NCI-H1417 (cell line): ENCODE measurements at regions not wholly inside any gene's neighbourhood (a gene's known extent, or its start where the extent isn't known, plus 50 kb on each side); places are given as distances from the start of the nearest gene placed in this dataset.

Source experiments
- DNase-seq, 3 experiments: peaks; one replicate each; lab custom pipeline; 2025; lab: John Stamatoyannopoulos, UW

DNA sequence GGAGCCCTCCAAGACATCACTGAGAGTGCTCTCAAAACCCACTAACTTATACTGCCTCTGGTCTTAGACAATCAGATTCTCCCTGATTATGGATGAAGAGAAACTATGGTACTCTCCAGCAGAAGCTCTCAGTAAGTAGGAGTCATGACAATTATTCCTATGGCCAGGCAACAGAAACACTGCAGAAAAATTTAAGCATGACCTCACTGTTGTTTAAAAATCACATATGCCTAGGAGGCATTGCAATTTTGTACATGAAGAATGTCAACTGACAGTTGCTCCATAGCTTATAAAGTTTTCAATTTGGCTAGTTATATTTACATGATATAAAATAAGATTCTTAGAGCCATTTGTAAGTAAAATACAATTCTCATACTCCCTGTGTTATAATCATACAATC lies 105.9 kb upstream of the LSM8 start:
- DNase-seq, result no peak

DNA sequence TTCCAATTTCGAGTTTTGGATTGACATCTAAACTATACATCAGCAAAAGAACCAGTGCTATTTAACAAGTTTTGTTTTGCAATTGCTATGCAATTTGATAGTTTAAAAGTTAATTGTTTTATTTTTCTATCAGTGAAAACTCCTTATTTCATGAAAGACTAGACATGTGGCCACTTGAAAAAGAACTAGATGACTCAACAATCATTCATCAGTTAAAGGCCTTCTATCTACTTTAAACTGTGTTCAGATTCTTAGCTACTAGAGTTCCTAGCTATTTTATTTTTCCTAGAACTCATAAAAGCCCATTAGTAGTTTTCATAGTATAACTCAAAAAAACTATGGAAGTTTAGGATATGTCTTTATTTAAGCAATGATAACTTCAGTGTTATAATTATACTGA lies 104.6 kb upstream of the LSM8 start:
- DNase-seq, result no peak

DNA sequence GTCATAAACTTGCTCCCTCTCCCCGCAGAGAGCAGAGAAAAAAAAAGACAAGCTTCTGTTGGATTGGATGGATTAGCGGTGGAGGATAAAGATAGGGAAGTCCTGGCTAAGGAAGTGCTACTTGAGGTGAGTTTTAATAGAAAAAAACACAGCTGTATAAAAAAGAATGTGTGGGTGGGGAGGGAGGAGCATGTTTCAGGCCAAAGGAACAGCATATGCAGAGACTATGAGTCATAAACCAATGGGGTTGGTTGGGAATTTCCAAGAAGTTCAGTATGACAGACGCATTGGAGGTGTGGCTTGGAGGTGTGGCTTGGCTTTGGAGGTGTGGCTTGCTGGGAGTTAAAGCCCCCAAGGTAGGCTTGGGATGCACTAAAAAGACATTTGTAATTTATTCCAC lies 103.0 kb upstream of the LSM8 start:
- DNase-seq, result no peak

DNA sequence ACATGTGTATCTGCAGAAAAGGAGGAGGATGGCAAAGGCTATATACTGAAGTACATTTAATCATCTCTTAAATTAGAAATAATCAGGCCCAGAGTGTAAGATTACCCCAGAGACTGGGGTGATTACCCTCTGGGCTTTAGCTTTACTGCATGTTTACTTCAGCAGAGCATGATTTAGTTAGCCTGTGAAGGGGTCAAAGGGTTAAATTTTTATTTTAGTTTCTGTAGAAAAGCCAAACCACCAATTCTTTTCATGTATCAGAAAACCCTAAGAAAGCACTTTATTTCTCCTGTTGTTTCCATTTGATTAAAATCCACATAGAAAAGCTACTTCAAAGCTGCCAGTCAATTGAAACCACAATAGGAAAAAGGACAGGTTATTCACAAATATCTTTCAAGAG lies 101.5 kb upstream of the LSM8 start:
- DNase-seq, result no peak

- DNase-seq, result no peak
Observed at GRCh38 chr7:118085000-118085399, 99.0 kb upstream of the LSM8 start.

DNA sequence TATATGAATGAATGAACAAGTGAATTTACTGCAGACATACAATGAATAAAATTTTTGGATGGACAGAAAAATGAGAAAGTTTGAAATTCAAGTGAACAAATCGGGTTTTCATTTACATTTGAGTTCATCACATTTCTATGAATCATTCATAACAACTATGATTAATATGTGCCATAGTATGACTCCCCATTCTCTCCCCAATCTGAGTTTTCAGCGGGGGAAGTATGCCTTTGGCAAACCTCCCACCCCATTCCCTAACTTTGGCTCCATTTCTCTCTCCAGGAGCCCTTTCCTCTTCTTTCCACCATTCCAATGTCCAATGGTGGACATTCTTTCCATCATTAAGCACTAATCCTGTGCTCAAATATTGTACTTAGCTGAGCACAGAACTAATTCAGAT lies 96.8 kb upstream of the LSM8 start:
- DNase-seq, result no peak

- DNase-seq, result peak in 2 of 3 experiments; percentile 45 to 76
Observed at GRCh38 chr7:118094044-118094443, 89.9 kb upstream of the LSM8 start.

- peak; percentile 9 to 67 (median 51) for DNase-seq
Observed at GRCh38 chr7:118104812-118105441, 79.0 kb upstream of the LSM8 start.

- DNase-seq, result peak in 2 of 3 experiments; percentile 44 to 81
Observed at GRCh38 chr7:118109607-118110006, 74.4 kb upstream of the LSM8 start.

- DNase-seq, result no peak
Observed at GRCh38 chr7:118110178-118110925, 73.6 kb upstream of the LSM8 start.

DNA sequence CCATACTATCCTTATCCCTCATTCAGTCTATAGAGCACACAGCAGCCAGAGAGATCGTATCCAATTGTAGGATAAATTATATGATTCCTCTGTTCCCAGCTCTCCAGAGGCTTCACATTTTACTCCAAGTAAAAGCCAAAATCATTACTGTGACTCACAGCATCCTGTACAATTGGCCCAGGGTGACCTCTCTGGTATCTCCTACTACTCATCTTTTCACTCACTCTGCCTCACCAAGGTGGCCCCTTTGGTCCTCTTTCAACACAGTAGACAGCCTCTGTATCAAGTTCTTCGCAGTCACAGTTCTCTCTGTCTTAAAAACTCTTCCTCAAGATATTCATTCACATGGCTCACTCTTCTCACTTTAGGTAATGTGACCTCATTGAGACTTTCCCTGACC lies 72.6 kb upstream of the LSM8 start:
- DNase-seq, result no peak

GRCh38 chr7:118114175-118114574 lies 69.8 kb upstream of the LSM8 start:
- no peak for DNase-seq

DNA sequence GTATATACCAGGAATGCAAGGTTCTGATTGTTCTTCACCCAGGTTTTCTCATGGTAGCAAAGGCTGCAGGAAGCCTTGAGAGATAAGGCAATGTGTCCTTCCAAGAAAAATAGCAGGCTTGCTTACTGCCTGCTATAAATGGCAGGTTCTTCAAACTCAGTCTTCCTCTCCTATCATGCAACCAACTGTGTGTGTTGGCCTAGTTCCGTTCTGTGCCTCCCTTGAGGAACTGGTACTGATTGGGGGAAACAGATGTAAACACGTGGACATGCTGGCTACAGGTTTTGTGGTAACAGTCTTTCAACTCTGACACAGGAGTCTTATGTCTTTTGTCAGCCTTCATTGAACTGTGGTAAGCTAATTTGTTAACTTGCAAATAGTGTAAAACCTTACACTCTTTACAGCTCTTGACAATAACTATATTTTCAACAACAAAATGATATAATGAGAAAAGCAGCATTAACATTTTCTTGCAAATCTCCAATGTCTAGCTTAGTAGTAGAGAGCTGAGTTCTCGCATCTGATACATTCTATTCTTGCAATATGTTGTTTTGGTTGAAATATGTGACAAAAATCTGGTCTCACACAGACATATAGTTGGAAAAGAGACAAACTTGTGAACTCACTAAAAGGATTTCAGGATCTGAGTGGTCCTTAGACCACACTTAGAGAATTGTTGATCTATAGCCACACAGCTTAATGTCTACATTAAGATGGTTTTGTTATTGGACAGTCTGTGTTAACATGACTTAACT lies 54.7 kb upstream of the LSM8 start:
- DNase-seq, result no peak

GRCh38 chr7:118132764-118133163 lies 51.2 kb upstream of the LSM8 start:
- DNase-seq, result no peak
